SK-N-SH (cell line): ENCODE measurements at regions not wholly inside any gene's neighbourhood (a gene's known extent, or its start where the extent isn't known, plus 50 kb on each side); places are given as distances from the start of the nearest gene placed in this dataset.

Experiments used
- CTCF ChIA-PET: fragments of 300-600, 350-600 bp; formaldehyde crosslinking; extraction: SDS; loops from one replicate; lab custom pipeline; 2021; lab: Yijun Ruan, JAX
- POLR2A ChIA-PET: fragments of 350-600 bp; sonication (Branson Sonifier 250); formaldehyde crosslinking; extraction: SDS; loops from one replicate; lab custom pipeline; 2020; ENCODE audit warnings: antibody characterized with exemption, inconsistent platforms; lab: Yijun Ruan, JAX
- DNase-seq: peaks from one replicate; pipeline ENCODE4 v3.0.0; 2012
- H2AFZ ChIP-seq: fragments of 200-600 bp; sonication (generic); 2 replicates; pipeline ENCODE4 v1.8.1; 2016; ENCODE audit warnings: antibody characterized with exemption, mild to moderate bottlenecking, low read depth
- H3F3A ChIP-seq: fragments of 200-600 bp; sonication (generic); replicated peaks from 2 replicates; pipeline ENCODE3; 2016; ENCODE audit warnings: antibody characterized with exemption, mild to moderate bottlenecking; ENCODE audit not compliant: insufficient read depth
- H3K27ac ChIP-seq, 2 experiments: fragments of 200-500 bp in 1 of 2; fragments of 200-600 bp in 1 of 2; sonication (Bioruptor generic) in 1 of 2; sonication (generic), shearing (Covaris generic) in 1 of 2; 2 replicates each; pipeline versions ENCODE4 v1.5.1 to v1.6.1; 2014 to 2016; ENCODE audit warnings: low read depth in 2 of 2, inconsistent platforms in 1 of 2, low read length in 1 of 2, mild to moderate bottlenecking in 1 of 2, mixed read lengths in 1 of 2
- H3K27me3 ChIP-seq: fragments of 200-600 bp; sonication (generic), shearing (Covaris generic); 2 replicates; pipeline ENCODE4 v1.6.1; 2016; ENCODE audit warnings: mixed run types; ENCODE audit not compliant: insufficient read depth
- H3K36me3 ChIP-seq, 2 experiments: fragments of 200-500 bp in 1 of 2; fragments of 200-600 bp in 1 of 2; sonication (Bioruptor generic) in 1 of 2; sonication (generic) in 1 of 2; replicated peaks in 1 of 2; 2 replicates each; pipeline versions ENCODE3 to v1.5.1; 2014 to 2016; ENCODE audit warnings: low read length in 1 of 2, mild to moderate bottlenecking in 1 of 2; ENCODE audit not compliant: insufficient read depth in 2 of 2, control insufficient read depth in 1 of 2
- H3K4me1 ChIP-seq, 2 experiments: fragments of 200-500 bp in 1 of 2; fragments of 200-600 bp in 1 of 2; sonication (Bioruptor generic) in 1 of 2; sonication (generic), shearing (Covaris generic) in 1 of 2; 2 replicates each; pipeline versions ENCODE4 v1.5.1 to v1.6.1; 2014 to 2016; ENCODE audit warnings: low read depth in 1 of 2, low read length in 1 of 2, mixed run types in 1 of 2; ENCODE audit not compliant: insufficient read depth in 2 of 2, control insufficient read depth in 1 of 2
- H3K4me2 ChIP-seq: fragments of 200-600 bp; sonication (generic), shearing (Covaris generic); 2 replicates; pipeline ENCODE4 v1.6.1; 2017; ENCODE audit warnings: mixed run types
- H3K4me3 ChIP-seq, 2 experiments: fragments of 200-500 bp in 1 of 2; fragments of 200-600 bp in 1 of 2; sonication (Bioruptor generic) in 1 of 2; sonication (generic), shearing (Covaris generic) in 1 of 2; 2 replicates each; pipeline versions ENCODE4 v1.5.1 to v1.8.1; 2014 to 2016; ENCODE audit warnings: low read depth in 2 of 2, inconsistent platforms in 1 of 2, low read length in 1 of 2, mild to moderate bottlenecking in 1 of 2, mixed read lengths in 1 of 2, moderate library complexity in 1 of 2
- H3K79me2 ChIP-seq: fragments of 200-600 bp; sonication (generic); 2 replicates; pipeline ENCODE4 v1.8.1; 2017; ENCODE audit warnings: mild to moderate bottlenecking; ENCODE audit not compliant: insufficient read depth
- H3K9ac ChIP-seq: fragments of 200-600 bp; sonication (generic); 2 replicates; pipeline ENCODE4 v1.6.1; 2017; ENCODE audit warnings: mixed run types
- H3K9me2 ChIP-seq: fragments of 200-600 bp; sonication (generic); 2 replicates; pipeline ENCODE4 v1.6.1; 2017; ENCODE audit warnings: mixed run types
- H3K9me3 ChIP-seq: fragments of 200-600 bp; sonication (generic); 2 replicates; pipeline ENCODE4 v1.6.1; 2017; ENCODE audit warnings: mixed run types, mild to moderate bottlenecking, moderate library complexity
- H4K20me1 ChIP-seq: fragments of 200-600 bp; sonication (generic); 2 replicates; pipeline ENCODE4 v1.6.1; 2017; ENCODE audit warnings: mild to moderate bottlenecking, mixed run types; ENCODE audit not compliant: insufficient read depth
- CHD2 ChIP-seq: fragments of 150-350 bp; IDR thresholded peaks from 2 replicates; pipeline ENCODE4 v1.6.1; 2018; ENCODE audit warnings: low read length; ENCODE audit not compliant: partially characterized antibody
- EZH2phosphoT487 ChIP-seq: fragments of 200-600 bp; sonication (generic); IDR thresholded peaks from 2 replicates; pipeline ENCODE4 v1.6.1; 2017; ENCODE audit warnings: low read depth, mixed run types, mild to moderate bottlenecking, antibody characterized with exemption, moderate library complexity, borderline replicate concordance
- GABPA ChIP-seq: IDR thresholded peaks from 2 replicates; pipeline ENCODE4 v1.4.0; 2012; ENCODE audit warnings: low read depth, mild to moderate bottlenecking
- GATA2 ChIP-seq: sonication (generic); formaldehyde crosslinking; IDR thresholded peaks from 2 replicates; pipeline ENCODE4 v1.5.0; 2020; ENCODE audit warnings: mild to moderate bottlenecking, missing genetic modification reagents
- IRF3 ChIP-seq: fragments of 150-350 bp; IDR thresholded peaks from 2 replicates; pipeline ENCODE4 v1.6.1; 2016; ENCODE audit warnings: mild to moderate bottlenecking, low read depth, low read length
- MEF2A ChIP-seq: IDR thresholded peaks from 2 replicates; pipeline ENCODE4 v1.4.0; 2012; ENCODE audit warnings: low read depth, borderline replicate concordance
- MXI1 ChIP-seq: IDR thresholded peaks from 2 replicates; pipeline ENCODE4 v1.6.1; 2012; ENCODE audit warnings: mild to moderate bottlenecking, low read depth, low read length, improper control_type of control experiment
- NFIC ChIP-seq: IDR thresholded peaks from 2 replicates; pipeline ENCODE4 v1.4.0; 2012; ENCODE audit warnings: borderline replicate concordance
- POLR2AphosphoS5 ChIP-seq: IDR thresholded peaks from 2 replicates; pipeline ENCODE4 v1.6.1; 2012; ENCODE audit warnings: low read depth, low read length
- RAD21 ChIP-seq: IDR thresholded peaks from 2 replicates; pipeline ENCODE4 v1.6.1; 2012; ENCODE audit warnings: mild to moderate bottlenecking, low read length
- RFX5 ChIP-seq: IDR thresholded peaks from 2 replicates; pipeline ENCODE4 v1.6.1; 2012; ENCODE audit warnings: mild to moderate bottlenecking, improper control_type of control experiment, low read length
- SIN3A ChIP-seq: IDR thresholded peaks from 2 replicates; pipeline ENCODE4 v1.6.1; 2012; ENCODE audit warnings: low read depth, mild to moderate bottlenecking, low read length, moderate library complexity, borderline replicate concordance
- SMC3 ChIP-seq: IDR thresholded peaks from 2 replicates; pipeline ENCODE4 v1.6.1; 2012; ENCODE audit warnings: low read depth, low read length, improper control_type of control experiment
- TAF1 ChIP-seq: IDR thresholded peaks from 2 replicates; pipeline ENCODE4 v1.6.1; 2012; ENCODE audit warnings: low read depth, mild to moderate bottlenecking, low read length, moderate library complexity, borderline replicate concordance
- TEAD4 ChIP-seq: IDR thresholded peaks from 2 replicates; pipeline ENCODE4 v1.4.0; 2012; ENCODE audit warnings: mild to moderate bottlenecking, borderline replicate concordance; ENCODE audit not compliant: insufficient read depth
- USF2 ChIP-seq: fragments of 150-350 bp; IDR thresholded peaks from 2 replicates; pipeline ENCODE4 v1.6.1; 2017; ENCODE audit warnings: antibody characterized with exemption, low read length, low read depth, borderline replicate concordance
- ZBTB33 ChIP-seq: IDR thresholded peaks from 2 replicates; pipeline ENCODE4 v1.4.0; 2012; ENCODE audit warnings: low read depth, borderline replicate concordance
- WGBS: methylation state at CpG from one replicate; pipeline ENCODE4 v1.1.6; 2017; ENCODE audit warnings: low lambda C conversion rate; 5-methylcytosine and 5-hydroxymethylcytosine counted together
- TF ChIP-seq, protein P1 (sequence below): IDR thresholded peaks from 2 replicates; pipeline ENCODE4 v1.6.1; 2012; ENCODE audit warnings: mild to moderate bottlenecking, low read depth, low read length, moderate library complexity

DNA sequence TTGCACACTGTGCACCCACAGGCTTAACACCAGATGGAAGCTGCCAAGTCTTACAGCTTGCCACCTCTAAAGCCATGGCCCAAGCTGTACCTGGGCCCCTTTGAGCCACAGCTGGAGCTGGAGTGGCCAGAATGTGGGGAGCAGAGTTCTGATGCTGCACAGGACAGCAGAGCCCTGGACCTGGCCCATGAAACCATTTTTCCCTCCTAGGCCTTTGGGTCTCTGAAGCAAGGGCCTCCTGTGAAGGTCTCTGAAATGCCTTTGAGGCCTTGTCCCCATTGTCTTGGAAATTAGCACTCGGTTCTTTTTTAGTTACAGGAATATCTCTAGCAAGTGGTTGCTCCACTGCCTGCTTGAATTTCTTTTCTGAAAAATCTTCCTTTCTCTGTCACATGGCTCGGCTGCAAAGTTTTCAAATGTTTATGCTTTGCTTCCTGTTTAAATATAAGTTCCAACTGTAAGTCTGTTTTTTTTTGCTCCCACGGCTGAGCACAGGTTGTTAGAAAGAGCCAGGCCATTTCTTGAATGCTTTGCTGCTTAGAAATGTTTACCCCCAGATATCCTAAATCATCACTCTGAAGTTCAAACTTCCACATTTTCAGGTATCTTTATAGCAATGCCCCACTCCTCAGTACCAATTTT lies 156.8 kb upstream of the GORAB start:
- no peak for DNase-seq
- Histone ChIP-seq H3K79me2 (no peaks in the 10 kb centered on the region), H3K9ac (no peak overlapping the region), H3K9me3 (no peaks in the 10 kb centered on the region), H3K4me3 (no peak overlapping the region), H2AFZ (no peak overlapping the region), H3K9me2 (no peaks in the 10 kb centered on the region), H3K4me1 (no peaks in the 10 kb centered on the region; a peak in 1 of 4 replicates), H3K27me3 (no peaks in the 10 kb centered on the region), H3F3A (no peaks in the 10 kb centered on the region), H3K27ac (no peak overlapping the region), H3K36me3 (no peaks in the 10 kb centered on the region), H3K4me2 (no peak overlapping the region), H4K20me1 (no peaks in the 10 kb centered on the region)
- POLR2A ChIA-PET = no interaction called here
- no peak for TF ChIP-seq ZBTB33
- no peak for TF ChIP-seq MXI1
- TF ChIP-seq IRF3 = no peak
- TF ChIP-seq EZH2phosphoT487 = no peak
- TF ChIP-seq POLR2AphosphoS5 = no peak
- TF ChIP-seq GATA2 = no peak
- no peak for TF ChIP-seq NFIC
- no peak for TF ChIP-seq TAF1
- TF ChIP-seq GABPA = no peak
- TF ChIP-seq SIN3A = no peak
- CTCF ChIA-PET = no interaction called here
- WGBS = 19% methylated on average over 3 of the region's 3 CpGs

GRCh38 chr1:170376801-170377385 lies 155.1 kb upstream of the GORAB start:
- Histone ChIP-seq H3K79me2 (no peaks in the 10 kb centered on the region), H3K9ac (no peak overlapping the region), H3K4me1 (no peaks in the 10 kb centered on the region; a peak in 1 of 4 replicates), H4K20me1 (no peaks in the 10 kb centered on the region), H3K27ac (no peak overlapping the region; a peak in 1 of 4 replicates), H3K9me3 (no peaks in the 10 kb centered on the region), H3K27me3 (no peaks in the 10 kb centered on the region), H3K9me2 (no peaks in the 10 kb centered on the region)
- CTCF ChIA-PET = interaction anchor here (0.6 kb wide), 1 partner anchor 70 kb away, joined by 3 read pairs; no protein-coding TSS in a partner anchor
- no peak for TF ChIP-seq TAF1
- no peak for TF ChIP-seq EZH2phosphoT487
- TF ChIP-seq TEAD4 = no peak
- no peak for TF ChIP-seq RAD21
- no peak for TF ChIP-seq CHD2
- TF ChIP-seq MXI1 = no peak
- no peak for TF ChIP-seq SMC3
- no peak for TF ChIP-seq MEF2A
- TF ChIP-seq, protein P1, sequence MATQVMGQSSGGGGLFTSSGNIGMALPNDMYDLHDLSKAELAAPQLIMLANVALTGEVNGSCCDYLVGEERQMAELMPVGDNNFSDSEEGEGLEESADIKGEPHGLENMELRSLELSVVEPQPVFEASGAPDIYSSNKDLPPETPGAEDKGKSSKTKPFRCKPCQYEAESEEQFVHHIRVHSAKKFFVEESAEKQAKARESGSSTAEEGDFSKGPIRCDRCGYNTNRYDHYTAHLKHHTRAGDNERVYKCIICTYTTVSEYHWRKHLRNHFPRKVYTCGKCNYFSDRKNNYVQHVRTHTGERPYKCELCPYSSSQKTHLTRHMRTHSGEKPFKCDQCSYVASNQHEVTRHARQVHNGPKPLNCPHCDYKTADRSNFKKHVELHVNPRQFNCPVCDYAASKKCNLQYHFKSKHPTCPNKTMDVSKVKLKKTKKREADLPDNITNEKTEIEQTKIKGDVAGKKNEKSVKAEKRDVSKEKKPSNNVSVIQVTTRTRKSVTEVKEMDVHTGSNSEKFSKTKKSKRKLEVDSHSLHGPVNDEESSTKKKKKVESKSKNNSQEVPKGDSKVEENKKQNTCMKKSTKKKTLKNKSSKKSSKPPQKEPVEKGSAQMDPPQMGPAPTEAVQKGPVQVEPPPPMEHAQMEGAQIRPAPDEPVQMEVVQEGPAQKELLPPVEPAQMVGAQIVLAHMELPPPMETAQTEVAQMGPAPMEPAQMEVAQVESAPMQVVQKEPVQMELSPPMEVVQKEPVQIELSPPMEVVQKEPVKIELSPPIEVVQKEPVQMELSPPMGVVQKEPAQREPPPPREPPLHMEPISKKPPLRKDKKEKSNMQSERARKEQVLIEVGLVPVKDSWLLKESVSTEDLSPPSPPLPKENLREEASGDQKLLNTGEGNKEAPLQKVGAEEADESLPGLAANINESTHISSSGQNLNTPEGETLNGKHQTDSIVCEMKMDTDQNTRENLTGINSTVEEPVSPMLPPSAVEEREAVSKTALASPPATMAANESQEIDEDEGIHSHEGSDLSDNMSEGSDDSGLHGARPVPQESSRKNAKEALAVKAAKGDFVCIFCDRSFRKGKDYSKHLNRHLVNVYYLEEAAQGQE = no peak
- no peak for TF ChIP-seq RFX5
- TF ChIP-seq USF2 = no peak
- TF ChIP-seq, all 33 proteins: peak for 0
- no peak for DNase-seq
- Histone ChIP-seq H3F3A (no peaks in the 10 kb centered on the region), H3K4me2 (no peak overlapping the region), H3K36me3 (no peaks in the 10 kb centered on the region), H3K4me3 (no peak overlapping the region), H2AFZ (no peak overlapping the region)
- 0% methylated on average over 1 of the region's 1 CpG for WGBS
- POLR2A ChIA-PET = no interaction called here
